ENCODE measurements at regions not wholly inside any gene's neighbourhood (a gene's known extent, or its start where the extent isn't known, plus 50 kb on each side); places are given as distances from the start of the nearest gene placed in this dataset.

DNA sequence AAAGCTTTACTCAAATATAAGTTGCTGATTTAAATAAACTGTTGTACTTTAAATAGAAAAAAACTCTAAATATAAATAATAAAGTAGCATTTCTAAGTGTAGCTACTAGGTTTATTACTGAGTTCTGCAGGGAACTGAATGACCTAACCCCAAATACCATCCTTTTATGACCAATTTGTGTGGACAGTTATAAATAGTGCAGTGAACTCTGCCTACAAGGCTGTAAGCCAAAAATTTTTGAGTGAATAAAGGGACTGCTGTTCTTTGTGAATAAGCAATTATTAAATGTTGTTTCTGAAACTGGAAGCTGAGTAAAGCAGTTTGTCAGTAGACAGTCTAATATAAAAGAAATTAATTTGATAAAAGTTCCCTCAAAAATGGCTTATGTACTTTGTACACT, 90.8 kb upstream of the ELOVL5 start:
- TF ChIP-seq, protein P1, sequence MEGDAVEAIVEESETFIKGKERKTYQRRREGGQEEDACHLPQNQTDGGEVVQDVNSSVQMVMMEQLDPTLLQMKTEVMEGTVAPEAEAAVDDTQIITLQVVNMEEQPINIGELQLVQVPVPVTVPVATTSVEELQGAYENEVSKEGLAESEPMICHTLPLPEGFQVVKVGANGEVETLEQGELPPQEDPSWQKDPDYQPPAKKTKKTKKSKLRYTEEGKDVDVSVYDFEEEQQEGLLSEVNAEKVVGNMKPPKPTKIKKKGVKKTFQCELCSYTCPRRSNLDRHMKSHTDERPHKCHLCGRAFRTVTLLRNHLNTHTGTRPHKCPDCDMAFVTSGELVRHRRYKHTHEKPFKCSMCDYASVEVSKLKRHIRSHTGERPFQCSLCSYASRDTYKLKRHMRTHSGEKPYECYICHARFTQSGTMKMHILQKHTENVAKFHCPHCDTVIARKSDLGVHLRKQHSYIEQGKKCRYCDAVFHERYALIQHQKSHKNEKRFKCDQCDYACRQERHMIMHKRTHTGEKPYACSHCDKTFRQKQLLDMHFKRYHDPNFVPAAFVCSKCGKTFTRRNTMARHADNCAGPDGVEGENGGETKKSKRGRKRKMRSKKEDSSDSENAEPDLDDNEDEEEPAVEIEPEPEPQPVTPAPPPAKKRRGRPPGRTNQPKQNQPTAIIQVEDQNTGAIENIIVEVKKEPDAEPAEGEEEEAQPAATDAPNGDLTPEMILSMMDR (conservative IDR thresholded peaks at IDR 0.05; ENCODE audit: low read length), result no peak
- no peak for TF ChIP-seq EZH2phosphoT487 (IDR thresholded peaks at IDR 0.05; ENCODE audit: borderline replicate concordance, low read depth, low read length)

Data from OCI-LY7 (cell line).